GM21390 (cell line): ENCODE measurements at regions not wholly inside any gene's neighbourhood (a gene's known extent, or its start where the extent isn't known, plus 50 kb on each side); places are given as distances from the start of the nearest gene placed in this dataset.
"Not testable (repeated sequence)": the region's sequence is repeated elsewhere in the genome, so short reads cannot be mapped to it uniquely, and the experiment has no call there.

Experiments
- ATAC-seq: cut with Tn5 transposase; IDR thresholded peaks from one replicate; pipeline ENCODE4 v1.9.1; 2021; ENCODE audit not compliant: unreplicated experiment

- not testable (repeated sequence) for ATAC-seq
These were observed 53.6 kb upstream of the MAPK10 start for GRCh38 chr4:86413426-86413825.

DNA sequence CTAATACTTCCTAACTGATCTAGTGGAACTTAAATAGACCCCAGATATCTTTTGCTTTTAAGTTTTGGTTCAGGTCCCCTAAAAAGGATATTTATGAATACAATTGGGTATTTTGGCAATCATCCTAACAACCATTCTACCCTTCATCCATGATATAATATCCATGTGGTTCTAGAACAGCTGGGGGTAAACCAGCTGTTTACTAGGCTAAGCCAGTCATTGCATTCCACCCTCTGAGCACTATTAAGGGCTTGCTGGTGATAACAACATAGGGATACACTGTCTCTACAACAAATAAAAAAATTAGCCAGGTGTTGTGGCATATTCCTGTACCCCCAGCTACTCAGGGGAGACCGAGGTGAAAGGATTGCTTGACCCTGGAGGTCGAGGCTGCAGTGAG is 54.8 kb upstream of the MAPK10 start:
- no peak for ATAC-seq

DNA sequence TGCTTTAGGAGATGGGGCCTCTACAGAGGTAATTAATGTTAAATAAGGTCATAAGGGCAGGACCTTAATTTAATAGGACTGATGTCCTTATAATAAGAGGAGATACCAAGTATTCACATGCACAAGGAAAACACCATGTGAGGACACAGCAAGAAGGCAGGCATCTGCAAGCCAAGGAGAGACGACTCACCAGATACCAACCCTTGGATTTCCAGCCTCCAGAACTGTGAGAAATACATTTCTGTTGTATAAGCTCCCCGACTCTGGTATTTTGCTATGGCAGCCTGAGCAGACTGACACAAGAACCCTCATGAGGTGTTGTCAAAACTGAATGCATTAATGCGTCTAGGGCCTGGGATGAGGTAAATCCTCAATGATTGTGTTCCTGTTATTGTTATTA is 56.2 kb upstream of the MAPK10 start:
- ATAC-seq: no peak

- ATAC-seq: no peak
These were observed 61.6 kb upstream of the MAPK10 start for GRCh38 chr4:86421461-86421860.

DNA sequence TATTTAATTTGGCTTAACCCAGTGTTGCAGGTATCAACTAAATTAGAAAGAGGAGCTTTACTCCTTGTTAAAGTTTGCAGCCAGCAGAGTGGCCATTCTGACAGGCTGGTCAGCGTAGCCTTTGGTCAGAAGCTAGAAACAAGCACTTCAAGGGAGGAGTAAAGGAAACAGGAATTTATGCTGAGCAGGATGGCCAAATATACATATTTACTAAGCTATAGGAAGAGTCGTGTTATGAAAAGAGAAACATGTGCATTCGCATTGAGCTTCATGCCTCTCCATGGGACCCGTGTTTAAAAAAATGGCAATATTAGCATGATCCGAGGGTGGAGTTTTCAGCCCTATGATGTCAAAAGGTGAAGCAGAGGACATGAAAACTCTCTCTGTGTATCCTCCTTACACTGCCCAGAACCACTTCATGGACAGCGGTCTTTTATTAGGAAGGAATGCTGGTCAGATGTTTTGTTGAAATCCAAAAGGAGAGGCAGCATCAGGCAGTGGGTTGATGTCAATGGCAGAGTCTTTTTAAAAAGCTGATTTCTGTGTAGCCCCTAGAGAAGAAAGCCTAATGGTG is 71.8 kb upstream of the MAPK10 start:
- ATAC-seq: no peak

DNA sequence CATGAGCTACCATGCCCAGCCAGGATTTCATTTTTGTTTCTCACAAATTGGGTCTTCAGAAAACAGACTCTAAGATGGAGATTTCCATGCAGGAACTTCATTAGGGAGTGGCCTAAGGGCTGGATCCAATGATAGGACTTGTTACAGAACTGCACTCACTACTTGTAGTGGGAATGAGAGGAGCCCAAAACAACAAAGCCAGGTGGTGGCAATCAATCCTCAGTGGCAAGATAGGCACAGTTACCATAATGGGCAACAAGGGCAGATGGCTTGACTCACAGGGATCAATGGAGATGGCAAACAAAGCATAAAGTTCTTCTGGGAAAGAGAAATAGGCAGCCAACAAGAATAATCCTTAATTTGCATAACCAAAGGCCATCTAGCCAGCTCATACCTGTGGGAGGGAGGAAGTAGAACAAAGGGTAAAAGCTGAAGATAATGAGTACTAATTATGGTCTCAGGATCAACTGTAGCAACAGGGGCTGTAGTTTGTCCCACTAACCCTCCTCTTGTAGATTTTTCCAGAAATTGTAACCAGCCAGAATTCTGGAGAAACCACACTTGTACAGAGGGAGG is 72.8 kb upstream of the MAPK10 start:
- ATAC-seq: no peak

DNA sequence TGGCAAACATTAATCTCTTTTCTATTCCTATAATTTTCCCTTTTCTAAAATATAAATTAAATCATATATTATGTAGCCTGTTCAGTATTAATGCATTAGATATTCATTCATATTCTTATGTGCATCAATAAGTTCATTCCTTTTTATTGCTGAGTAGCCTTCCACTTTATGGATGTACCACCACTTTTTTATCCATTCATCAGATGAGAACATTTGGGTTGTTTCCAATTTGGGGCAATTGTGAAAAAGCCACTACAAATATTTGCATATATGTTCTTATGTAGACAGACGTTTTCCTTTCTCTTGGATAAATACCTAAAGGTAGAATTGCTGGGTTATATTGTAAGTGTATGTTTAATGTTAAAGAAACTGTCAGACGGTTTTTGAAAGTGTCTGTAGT is 79.4 kb upstream of the MAPK10 start:
- ATAC-seq: no peak

DNA sequence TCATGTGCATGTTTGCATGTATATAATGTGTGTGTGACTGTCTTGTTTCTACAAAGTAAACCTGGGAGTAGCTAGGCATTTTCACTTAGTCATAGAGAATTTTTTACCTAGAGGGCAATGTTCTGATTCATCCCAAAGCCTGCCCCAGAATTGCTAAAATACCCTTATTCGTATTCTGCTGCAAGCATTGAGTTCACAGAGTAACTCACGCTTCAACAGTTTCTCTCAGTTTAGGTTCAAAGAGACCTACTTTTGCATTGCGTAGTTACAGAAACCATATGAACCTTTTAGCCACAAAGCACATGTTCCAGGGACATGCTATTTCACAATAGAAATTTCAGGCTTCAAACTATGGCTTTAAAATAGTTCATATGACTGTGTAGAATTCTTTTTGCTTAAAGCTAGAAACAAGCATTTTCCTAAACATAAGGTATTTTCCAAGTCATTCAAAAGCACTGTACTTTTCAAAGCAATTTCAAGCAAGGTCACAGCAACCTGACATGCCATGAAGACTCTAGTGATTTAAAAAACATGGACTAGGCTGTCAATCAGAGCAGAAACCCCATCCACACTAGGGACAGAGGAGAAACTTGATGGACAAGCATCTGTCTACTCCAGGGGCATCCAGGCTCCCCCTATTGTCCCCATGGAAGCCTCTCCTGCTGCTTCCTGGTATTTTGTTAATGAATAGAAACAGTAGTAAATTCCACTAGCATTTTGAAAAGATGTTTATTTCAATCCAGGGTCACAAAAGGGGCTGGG is 81.5 kb upstream of the MAPK10 start:
- peak; percentile 76 for ATAC-seq

GRCh38 chr4:86442881-86443280 is 83.0 kb upstream of the MAPK10 start:
- no peak for ATAC-seq

GRCh38 chr4:86443495-86443894 is 83.6 kb upstream of the MAPK10 start:
- ATAC-seq: no peak

GRCh38 chr4:86446996-86447395 is 87.1 kb upstream of the MAPK10 start:
- ATAC-seq: no peak

- no peak for ATAC-seq
These were observed 89.0 kb upstream of the MAPK10 start for GRCh38 chr4:86448871-86449270.

DNA sequence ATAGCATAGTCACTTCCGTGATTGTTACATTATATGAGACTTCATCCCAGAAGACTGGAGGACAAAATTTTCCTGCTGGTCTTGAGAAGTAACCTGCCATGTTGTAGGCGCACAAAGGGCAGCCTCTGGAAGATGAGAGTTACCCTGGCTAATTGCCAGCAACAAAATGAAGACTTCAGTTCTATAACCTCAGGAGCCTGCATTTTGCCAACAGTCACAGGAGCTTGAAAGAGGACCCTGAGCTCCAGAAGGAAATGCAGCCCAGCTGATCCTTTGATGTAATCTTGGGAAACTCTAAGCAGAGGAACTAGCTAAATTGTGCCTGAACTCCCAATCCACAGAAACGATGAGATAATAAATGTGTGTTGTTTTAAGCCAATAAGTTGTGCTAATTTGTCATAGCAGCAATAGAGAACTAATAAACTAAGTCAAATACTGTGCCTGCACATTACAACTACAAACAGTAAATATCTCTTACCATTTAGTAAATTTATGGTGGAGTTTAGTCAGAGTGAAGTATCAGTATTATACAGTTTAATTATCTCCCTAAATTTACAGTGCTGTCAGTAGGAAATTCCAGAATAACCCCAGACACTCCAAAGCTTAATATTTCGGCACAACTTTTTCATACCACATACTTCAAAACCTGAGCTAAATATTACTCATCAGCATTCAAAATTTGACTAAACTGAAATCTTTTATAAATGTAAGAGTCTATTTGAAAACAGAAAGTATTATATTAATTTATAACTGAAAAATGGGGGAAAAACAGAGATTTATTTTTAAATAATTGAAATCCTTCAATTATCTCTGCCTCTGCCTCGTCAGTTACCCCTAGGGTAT is 90.1 kb upstream of the MAPK10 start:
- ATAC-seq: no peak

- ATAC-seq: no peak
These were observed 91.0 kb upstream of the MAPK10 start for GRCh38 chr4:86450861-86451260.

DNA sequence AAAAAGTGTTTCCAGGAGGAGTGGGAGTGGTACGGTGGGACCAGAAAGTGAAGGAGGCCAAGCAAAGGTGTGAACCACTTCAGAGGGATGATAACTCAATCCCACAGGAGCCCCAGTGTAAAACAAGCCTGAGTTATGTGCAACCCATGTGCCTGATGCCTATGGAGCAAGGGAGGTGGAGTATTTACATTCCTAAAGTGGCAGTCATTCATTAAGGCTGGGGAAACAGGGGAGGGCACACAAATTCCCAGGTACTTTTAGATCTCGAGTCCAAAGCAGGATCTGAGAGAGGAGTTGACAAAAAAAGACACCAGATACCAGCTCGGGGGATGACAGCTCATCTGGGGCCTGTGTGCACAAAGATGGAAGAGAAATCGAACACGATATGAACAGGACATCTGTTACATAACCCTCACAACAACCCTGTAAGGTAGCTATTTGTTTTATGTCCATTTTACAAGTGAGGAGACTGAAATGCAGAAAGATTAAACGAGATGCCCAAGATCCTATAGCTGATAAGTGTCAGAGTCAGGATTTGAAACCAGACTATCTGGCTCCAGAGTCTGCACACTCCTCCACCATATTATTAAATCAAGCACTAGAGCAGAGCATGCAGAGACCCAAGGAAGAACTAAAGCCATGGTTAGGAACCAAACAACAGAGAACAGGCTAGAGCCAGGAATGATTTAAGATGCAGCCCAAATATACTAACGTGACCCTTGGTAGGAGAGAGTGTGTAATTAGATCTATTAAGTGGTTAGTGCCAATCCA is 91.9 kb upstream of the MAPK10 start:
- ATAC-seq: no peak

DNA sequence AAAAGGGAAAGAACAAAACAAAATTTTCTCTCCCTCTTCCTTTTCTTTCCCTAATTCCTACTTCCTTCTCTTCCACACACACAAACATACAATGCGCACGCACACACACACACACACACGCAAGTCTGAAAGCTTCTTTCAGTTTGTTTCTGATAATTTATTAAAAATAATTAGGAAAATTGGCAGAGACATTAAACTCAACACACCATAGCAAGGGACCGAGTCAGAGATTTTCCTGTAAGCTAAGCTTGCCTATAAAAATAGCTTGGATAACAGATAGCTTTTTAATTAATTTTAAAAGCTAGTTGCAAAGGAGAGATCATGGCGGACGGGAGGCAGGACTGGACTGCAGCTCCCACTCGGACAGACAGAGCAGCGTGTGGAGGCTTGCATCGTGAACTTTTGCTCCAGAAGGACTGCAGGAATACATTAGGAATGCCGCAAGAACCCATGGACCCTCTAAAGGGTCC is 92.6 kb upstream of the MAPK10 start:
- ATAC-seq: no peak

DNA sequence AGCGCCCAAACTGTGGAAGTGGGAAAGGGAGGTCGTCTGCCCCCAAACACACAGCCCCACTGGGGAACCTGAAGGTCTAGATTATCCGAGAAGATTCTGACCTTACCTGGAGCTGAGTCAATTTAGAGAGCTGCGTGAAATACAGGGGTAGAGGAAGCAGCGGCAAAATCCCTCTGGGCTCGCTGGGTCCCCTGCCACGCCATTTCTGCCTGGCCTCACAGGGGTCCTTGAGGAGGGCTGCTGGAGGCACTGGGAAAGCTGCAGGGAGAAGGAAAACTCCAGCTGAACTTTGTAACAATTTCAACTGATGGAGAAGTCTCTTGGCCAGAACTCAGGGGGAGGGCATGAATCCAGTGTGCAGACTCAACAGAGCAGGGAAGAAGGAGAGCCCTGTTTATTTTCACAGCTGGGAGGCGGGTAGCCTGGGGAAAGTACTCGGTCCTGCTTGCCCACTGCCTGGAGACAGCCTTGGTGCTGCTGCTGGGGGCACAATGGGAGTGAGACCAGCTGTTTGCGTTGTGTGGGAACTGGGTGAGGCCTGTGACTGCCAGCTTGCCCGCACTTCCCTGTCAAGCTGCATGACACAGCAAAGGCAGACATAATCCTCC is 93.2 kb upstream of the MAPK10 start:
- ATAC-seq: no peak

GRCh38 chr4:86453611-86454072 is 93.8 kb upstream of the MAPK10 start:
- ATAC-seq: not testable (repeated sequence)

DNA sequence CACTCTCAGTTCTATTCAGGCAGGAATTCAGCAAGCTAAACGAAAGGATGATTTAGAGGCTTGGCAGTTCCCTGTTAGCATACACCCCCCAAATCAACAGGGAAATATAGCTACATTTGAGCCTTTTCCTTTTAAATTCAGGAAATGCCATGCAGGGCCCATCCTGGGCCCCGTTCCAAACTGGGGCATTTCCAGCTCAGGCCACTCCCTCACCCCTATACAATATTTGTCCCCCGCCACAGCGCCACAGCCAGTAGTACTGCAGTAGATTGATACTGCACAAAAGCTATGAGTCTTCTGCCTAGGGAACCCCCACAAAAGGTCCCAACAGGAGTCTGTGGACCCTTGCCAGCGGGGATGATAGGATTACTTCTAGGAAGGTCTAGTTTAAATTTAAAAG is 102.0 kb upstream of the MAPK10 start:
- ATAC-seq: no peak

GRCh38 chr4:86472377-86473019 is 112.6 kb upstream of the MAPK10 start:
- ATAC-seq: no peak
